Loucy (cell line): ENCODE measurements at regions not wholly inside any gene's neighbourhood (a gene's known extent, or its start where the extent isn't known, plus 50 kb on each side); places are given as distances from the start of the nearest gene placed in this dataset.

ENCODE experiments used
- H2AFZ ChIP-seq: fragments of 200-600 bp; sonication (generic); 2 replicates; pipeline ENCODE4 v1.6.0; 2016; ENCODE audit warnings: antibody characterized with exemption, mild to moderate bottlenecking, low read length, moderate library complexity
- H3F3A ChIP-seq: fragments of 200-600 bp; 2 replicates; pipeline ENCODE4 v1.6.0; 2016; ENCODE audit warnings: antibody characterized with exemption, low read depth, mild to moderate bottlenecking
- H3K27me3 ChIP-seq: fragments of 200-600 bp; sonication (generic); 2 replicates; pipeline ENCODE4 v1.6.1; 2014; ENCODE audit warnings: low read length, mild to moderate bottlenecking; ENCODE audit not compliant: insufficient read depth, poor library complexity, severe bottlenecking
- H3K36me3 ChIP-seq: fragments of 200-600 bp; sonication (generic); 2 replicates; pipeline ENCODE4 v1.6.1; 2016; ENCODE audit warnings: low read length; ENCODE audit not compliant: insufficient read depth
- H3K4me1 ChIP-seq: fragments of 200-600 bp; sonication (generic); 2 replicates; pipeline ENCODE4 v1.5.1; 2014; ENCODE audit warnings: low read length, mild to moderate bottlenecking; ENCODE audit not compliant: insufficient read depth, poor library complexity, severe bottlenecking
- H3K4me2 ChIP-seq: fragments of 200-600 bp; sonication (generic); 2 replicates; pipeline ENCODE4 v1.6.0; 2014; ENCODE audit warnings: antibody characterized with exemption, low read length, low read depth, mild to moderate bottlenecking; ENCODE audit not compliant: poor library complexity, severe bottlenecking
- H3K4me3 ChIP-seq: fragments of 200-600 bp; sonication (generic); 2 replicates; pipeline ENCODE4 v1.5.1; 2014; ENCODE audit warnings: low read length, mild to moderate bottlenecking, mixed read lengths; ENCODE audit not compliant: poor library complexity, severe bottlenecking
- H3K79me2 ChIP-seq: fragments of 200-600 bp; sonication (generic); 2 replicates; pipeline ENCODE4 v1.6.1; 2014; ENCODE audit warnings: low read length; ENCODE audit not compliant: insufficient read depth
- H3K9ac ChIP-seq: fragments of 200-600 bp; sonication (generic); 2 replicates; pipeline ENCODE4 v1.6.0; 2014; ENCODE audit warnings: mild to moderate bottlenecking, low read depth, low read length, moderate library complexity; ENCODE audit not compliant: poor library complexity, severe bottlenecking
- H3K9me2 ChIP-seq: fragments of 200-600 bp; sonication (generic); replicated peaks from 2 replicates; pipeline ENCODE4 v1.6.1; 2016; ENCODE audit warnings: low read depth, low read length, mixed read lengths
- H3K9me3 ChIP-seq: fragments of 200-600 bp; sonication (generic); 2 replicates; pipeline ENCODE4 v1.6.1; 2014; ENCODE audit warnings: mild to moderate bottlenecking, antibody characterized with exemption, low read length, low read depth; ENCODE audit not compliant: insufficient read depth
- H4K20me1 ChIP-seq: fragments of 200-600 bp; sonication (generic); 2 replicates; pipeline ENCODE4 v1.6.0; 2014; ENCODE audit warnings: antibody characterized with exemption, low read length, mild to moderate bottlenecking; ENCODE audit not compliant: insufficient read depth, poor library complexity, severe bottlenecking
- CTCF ChIP-seq: fragments of 200-600 bp; sonication (generic); conservative IDR thresholded peaks from 2 replicates; pipeline ENCODE4 v1.5.1; 2014; ENCODE audit warnings: mild to moderate bottlenecking, antibody characterized with exemption, low read length
- EZH2phosphoT487 ChIP-seq: fragments of 200-600 bp; IDR thresholded peaks from 2 replicates; pipeline ENCODE4 v1.6.1; 2018; ENCODE audit warnings: antibody characterized with exemption, mild to moderate bottlenecking, moderate library complexity, borderline replicate concordance

DNA sequence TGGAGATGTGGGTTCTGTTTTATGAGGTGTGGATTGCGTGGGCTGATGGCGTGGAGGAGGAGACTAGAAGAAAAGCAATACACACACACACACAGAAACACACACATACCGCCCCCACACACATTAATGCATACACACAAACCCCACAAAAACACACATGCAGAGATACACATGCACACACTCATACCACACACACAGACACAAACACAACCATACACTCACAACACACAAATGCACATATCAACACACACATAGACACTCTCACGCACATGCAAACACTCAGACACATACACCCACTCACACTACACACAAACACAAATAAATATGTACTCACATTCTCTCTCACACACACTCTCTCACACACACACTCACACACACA, 75.7 kb upstream of the UBL3 start:
- no peaks in the 10 kb centered on the region for H3K36me3 ChIP-seq

DNA sequence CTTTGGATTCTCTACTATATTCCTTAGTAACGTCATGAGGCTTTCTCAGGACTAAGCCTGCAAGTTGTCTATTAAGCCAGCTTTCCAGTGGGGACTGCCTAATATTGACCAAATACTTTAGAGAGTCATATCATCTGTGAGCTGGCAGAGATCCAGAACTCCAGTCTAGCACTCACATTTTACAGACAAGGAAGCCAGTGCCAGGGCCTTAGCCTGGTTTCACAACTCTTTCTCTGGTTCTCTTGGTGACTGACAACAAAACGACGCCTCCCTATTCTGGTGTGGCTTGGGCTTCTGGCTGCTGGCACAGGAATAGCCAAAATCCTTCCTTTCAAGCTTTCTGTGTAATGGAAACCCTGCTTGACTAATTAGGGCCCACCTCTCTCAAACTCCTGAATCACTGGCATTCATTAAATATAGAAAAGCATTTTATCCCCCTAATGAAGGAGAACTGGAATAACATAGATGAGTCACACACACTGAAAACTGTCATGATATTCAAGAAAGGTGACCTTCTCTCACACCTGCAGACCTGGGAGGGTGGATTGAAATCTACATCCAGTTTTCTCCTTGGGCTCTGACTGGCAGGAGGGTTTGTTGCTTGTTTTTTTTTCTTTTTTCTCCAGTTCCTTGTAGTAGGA, 75.2 kb upstream of the UBL3 start:
- Histone ChIP-seq H3K27me3 (no peaks in the 10 kb centered on the region), H3K4me1 (no peaks in the 10 kb centered on the region), H4K20me1 (no peaks in the 10 kb centered on the region), H3K4me3 (no peak overlapping the region), H3K9me2 (no peaks in the 10 kb centered on the region), H3K36me3 (no peaks in the 10 kb centered on the region), H3K4me2 (no peak overlapping the region), H3F3A (no peaks in the 10 kb centered on the region; the same call in 1 of the 2 replicates), H3K79me2 (no peaks in the 10 kb centered on the region), H3K9me3 (no peaks in the 10 kb centered on the region), H2AFZ (no peak overlapping the region), H3K9ac (no peak overlapping the region)
- TF ChIP-seq CTCF (no peak), EZH2phosphoT487 (no peak)

More for the DNA sequence above, 75.7 kb upstream of the UBL3 start:
- no peak for TF ChIP-seq CTCF
- TF ChIP-seq EZH2phosphoT487: no peak
- H3K4me1 ChIP-seq: no peaks in the 10 kb centered on the region
- no peaks in the 10 kb centered on the region; the same call in 1 of the 2 replicates for H3F3A ChIP-seq
- no peaks in the 10 kb centered on the region for H3K9me2 ChIP-seq
- no peaks in the 10 kb centered on the region for H4K20me1 ChIP-seq
- H3K4me3 ChIP-seq: no peak overlapping the region
- H3K79me2 ChIP-seq: no peaks in the 10 kb centered on the region
- no peak overlapping the region for H3K4me2 ChIP-seq
- H2AFZ ChIP-seq: no peak overlapping the region
- no peak overlapping the region for H3K9ac ChIP-seq
- H3K27me3 ChIP-seq: no peaks in the 10 kb centered on the region
- H3K9me3 ChIP-seq: no peaks in the 10 kb centered on the region

DNA sequence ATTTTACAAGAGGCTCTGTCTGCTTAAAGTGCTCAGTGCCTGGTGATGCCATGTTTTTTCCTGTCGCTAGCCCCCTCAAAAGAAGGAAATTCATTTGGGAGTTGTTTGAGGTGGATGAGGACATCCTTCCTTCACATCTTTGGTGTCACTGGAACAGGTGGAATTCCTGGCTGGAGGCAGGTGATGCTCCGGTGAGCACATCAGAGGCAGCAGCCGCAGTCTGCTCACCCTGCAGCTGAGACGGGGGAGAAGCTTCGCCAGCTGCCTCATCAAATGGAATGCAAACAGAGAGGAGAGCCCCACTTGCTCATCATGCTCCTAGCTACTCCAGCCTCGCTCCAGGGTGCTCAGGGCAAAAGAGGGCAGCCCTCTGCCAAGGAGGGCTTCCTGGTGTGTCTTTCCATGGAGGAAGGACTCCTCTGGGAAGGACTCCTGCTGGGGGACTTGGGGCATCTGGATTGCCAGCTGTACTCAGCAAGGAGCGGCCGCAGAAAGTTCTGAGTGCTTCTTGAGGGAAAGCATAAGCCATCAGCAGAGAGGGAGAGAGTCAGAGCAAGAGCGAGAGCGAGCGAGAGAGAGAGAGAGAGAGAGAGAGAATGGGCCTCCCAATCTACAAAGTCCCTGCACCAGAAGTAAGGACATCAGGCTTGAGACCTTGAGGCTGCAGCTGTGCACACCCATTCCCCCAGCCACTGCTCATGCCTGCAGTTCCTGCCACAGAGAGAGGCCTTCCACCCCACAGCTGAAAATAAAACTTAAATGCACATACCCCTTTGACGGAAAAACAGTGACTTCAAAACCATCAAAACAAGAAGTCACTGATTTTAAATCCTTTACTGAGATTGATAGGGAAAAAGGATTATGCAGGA, 74.3 kb upstream of the UBL3 start:
- no peak overlapping the region for H3K4me3 ChIP-seq
- no peaks in the 10 kb centered on the region for H3K9me3 ChIP-seq
- no peaks in the 10 kb centered on the region for H3K79me2 ChIP-seq
- no peaks in the 10 kb centered on the region for H3K36me3 ChIP-seq
- no peak overlapping the region for H3K4me2 ChIP-seq
- H3K9ac ChIP-seq: no peak overlapping the region
- no peak for TF ChIP-seq EZH2phosphoT487
- TF ChIP-seq CTCF: peak; percentile 24; the same call in 1 of the 2 replicates
- no peaks in the 10 kb centered on the region for H3K27me3 ChIP-seq
- H4K20me1 ChIP-seq: no peaks in the 10 kb centered on the region
- no peaks in the 10 kb centered on the region for H3K9me2 ChIP-seq
- H3K4me1 ChIP-seq: no peaks in the 10 kb centered on the region
- H3F3A ChIP-seq: no peaks in the 10 kb centered on the region; the same call in 1 of the 2 replicates
- no peak overlapping the region for H2AFZ ChIP-seq
